K562 (cell line): ENCODE measurements at regions not wholly inside any gene's neighbourhood (a gene's known extent, or its start where the extent isn't known, plus 50 kb on each side); places are given as distances from the start of the nearest gene placed in this dataset.

ENCODE experiments used
- ATAC-seq: fragments of 200-7000 bp; cut with Tn5 transposase; 3 replicates; pipeline ENCODE4 v1.9.1; 2020; ENCODE audit warnings: moderate library complexity
- BruUV-seq: library from RNA; stranded (reverse); fragments of 400-500 nt; replicated peaks from 2 replicates; lab custom pipeline; 2021; lab: Mats Ljungman, UMichigan
- CTCF ChIA-PET: fragments of 300-600 bp; formaldehyde crosslinking; extraction: SDS; loops from one replicate; lab custom pipeline; 2021; ENCODE audit warnings: low intra/inter-chr PET ratio; lab: Yijun Ruan, JAX
- POLR2A ChIA-PET: fragments of 300-600, 350-650 bp; sonication (Branson Sonifier 250); formaldehyde crosslinking; extraction: SDS; loops from one replicate; lab custom pipeline; 2021; ENCODE audit warnings: antibody characterized with exemption, inconsistent platforms; lab: Yijun Ruan, JAX
- DNase-seq, 4 experiments: peaks; one replicate each; pipeline versions ENCODE4 v3.0.0 to v3.0.0-alpha.2; 2011 to 2018; ENCODE audit warnings: low spot score in 3 of 4, mixed read lengths in 3 of 4; ENCODE audit errors: extremely low read depth in 1 of 4
- FAIRE-seq: peaks from 2 replicates; lab custom pipeline; 2011; peaks lifted over from hg19 to GRCh38; lab: Jason Lieb, UNC
- H2AFZ ChIP-seq: 2 replicates; pipeline ENCODE4 v1.6.0; 2011; ENCODE audit warnings: low read depth, low read length, control low read depth, inconsistent platforms
- H3K27ac ChIP-seq: fragments of 200-600 bp; 3 replicates; pipeline ENCODE4 v1.8.0; 2011; ENCODE audit warnings: low read depth, mild to moderate bottlenecking, control low read depth, inconsistent platforms, low read length, moderate library complexity, mixed read lengths; ENCODE audit errors: extremely low read depth
- H3K27me3 ChIP-seq, 2 experiments: fragments of 300-600 bp in 1 of 2; 2 replicates in 1 of 2; 3 replicates in 1 of 2; pipeline versions ENCODE4 v1.6.0 to v1.8.0; 2011; ENCODE audit warnings: inconsistent platforms in 2 of 2, low read length in 2 of 2, mild to moderate bottlenecking in 1 of 2, mixed read lengths in 1 of 2, moderate library complexity in 1 of 2; ENCODE audit not compliant: control insufficient read depth in 2 of 2, insufficient read depth in 2 of 2
- H3K36me3 ChIP-seq: fragments of 300-600 bp; 3 replicates; pipeline ENCODE4 v1.8.0; 2011; ENCODE audit warnings: mild to moderate bottlenecking, low read length, inconsistent platforms; ENCODE audit not compliant: control insufficient read depth, insufficient read depth
- H3K4me1 ChIP-seq, 2 experiments: fragments of 200-600 bp in 1 of 2; replicated peaks in 1 of 2; 2 replicates in 1 of 2; 3 replicates in 1 of 2; pipeline versions ENCODE4 v1.5.1 to v1.8.0; 2011; ENCODE audit warnings: inconsistent platforms in 2 of 2, low read length in 2 of 2, mild to moderate bottlenecking in 1 of 2, mixed read lengths in 1 of 2, moderate library complexity in 1 of 2; ENCODE audit not compliant: control insufficient read depth in 2 of 2, insufficient read depth in 2 of 2
- H3K4me2 ChIP-seq: 2 replicates; pipeline ENCODE4 v1.6.1; 2011; ENCODE audit warnings: low read length, control low read depth, inconsistent platforms, mixed read lengths; ENCODE audit not compliant: insufficient read depth
- H3K4me3 ChIP-seq: fragments of 200-600 bp; sonication (generic), shearing (Covaris generic); 2 replicates; pipeline ENCODE4 v1.5.1; 2016; ENCODE audit warnings: control low read depth, inconsistent platforms
- H3K79me2 ChIP-seq: fragments of 200-600 bp; 3 replicates; pipeline ENCODE4 v1.8.0; 2011; ENCODE audit warnings: low read length, inconsistent platforms; ENCODE audit not compliant: control insufficient read depth, insufficient read depth
- H3K9ac ChIP-seq, 2 experiments: 2 replicates each; pipeline versions ENCODE4 v1.6.0 to v1.6.1; 2011; ENCODE audit warnings: low read depth in 2 of 2, low read length in 2 of 2, control low read depth in 1 of 2, inconsistent platforms in 1 of 2, mild to moderate bottlenecking in 1 of 2, mixed read lengths in 1 of 2; ENCODE audit not compliant: insufficient read depth in 1 of 2
- H3K9me1 ChIP-seq: one replicate; pipeline ENCODE4 v1.6.0; 2011; ENCODE audit warnings: inconsistent platforms, mild to moderate bottlenecking, low read length, moderate library complexity; ENCODE audit not compliant: control insufficient read depth, insufficient read depth
- H3K9me3 ChIP-seq: replicated peaks from 2 replicates; pipeline ENCODE4 v1.5.1; 2011; ENCODE audit warnings: low read depth, low read length, inconsistent platforms; ENCODE audit not compliant: control insufficient read depth, insufficient read depth
- H4K20me1 ChIP-seq: replicated peaks from 2 replicates; pipeline ENCODE4 v1.6.1; 2011; ENCODE audit warnings: low read length, inconsistent platforms, mixed read lengths; ENCODE audit not compliant: control insufficient read depth, insufficient read depth
- ILK ChIP-seq: fragments of 450-650 bp; IDR thresholded peaks from 2 replicates; pipeline ENCODE4 v1.6.1; 2016; ENCODE audit warnings: missing genetic modification characterization, low read depth, mild to moderate bottlenecking, missing compliant biosample characterization, moderate library complexity, borderline replicate concordance
- KLF10 ChIP-seq: fragments of 250-450 bp; sonication (Bioruptor Pico); IDR thresholded peaks from 2 replicates; pipeline ENCODE4 v1.6.1; 2021; ENCODE audit warnings: matching md5 sums
- MYBL2 ChIP-seq, 2 experiments: fragments of 450-650 bp in 1 of 2; sonication (generic) in 1 of 2; formaldehyde crosslinking in 1 of 2; IDR thresholded peaks; 2 replicates each; pipeline versions ENCODE4 v1.6.1 to v1.8.1; 2017 to 2022; ENCODE audit warnings: borderline replicate concordance in 1 of 2, inconsistent platforms in 1 of 2, low read depth in 1 of 2, mild to moderate bottlenecking in 1 of 2, missing genetic modification reagents in 1 of 2, moderate library complexity in 1 of 2
- NFATC3 ChIP-seq: fragments of 450-650 bp; IDR thresholded peaks from 2 replicates; pipeline ENCODE4 v1.6.1; 2017; ENCODE audit warnings: mild to moderate bottlenecking
- OTX1 ChIP-seq: fragments of 450-650 bp; formaldehyde crosslinking; IDR thresholded peaks from 2 replicates; pipeline ENCODE4 v1.4.0; 2022; ENCODE audit warnings: mild to moderate bottlenecking
- POLR2AphosphoS5 ChIP-seq: IDR thresholded peaks from 2 replicates; pipeline ENCODE4 v1.6.1; 2011; ENCODE audit warnings: mild to moderate bottlenecking, low read depth, low read length, moderate library complexity; ENCODE audit not compliant: control insufficient read depth, insufficient read depth
- PTRF ChIP-seq: fragments of 450-650 bp; IDR thresholded peaks from 2 replicates; pipeline ENCODE4 v1.6.1; 2016; ENCODE audit warnings: mild to moderate bottlenecking, missing genetic modification characterization, missing compliant biosample characterization
- PTTG1 ChIP-seq: fragments of 450-650 bp; IDR thresholded peaks from 2 replicates; pipeline ENCODE4 v1.6.1; 2016; ENCODE audit warnings: low read depth, mild to moderate bottlenecking, missing genetic modification characterization, missing compliant biosample characterization
- RAD51 ChIP-seq: fragments of 450-650 bp; IDR thresholded peaks from 2 replicates; pipeline ENCODE4 v1.7.1; 2016; ENCODE audit warnings: low read depth, mild to moderate bottlenecking, borderline replicate concordance
- SIN3A ChIP-seq, 2 experiments: fragments of 150-350 bp in 1 of 2; IDR thresholded peaks; 2 replicates each; pipeline ENCODE4 v1.6.1; 2011 to 2016; ENCODE audit warnings: borderline replicate concordance in 2 of 2, low read depth in 2 of 2, low read length in 2 of 2, mild to moderate bottlenecking in 2 of 2, moderate library complexity in 2 of 2; ENCODE audit not compliant: control insufficient read depth in 1 of 2
- SNRNP70 ChIP-seq: fragments of 200-400 bp; formaldehyde crosslinking; optimal IDR thresholded peaks from 2 replicates; pipeline ENCODE3; 2017; ENCODE audit warnings: low read depth, low read length
- TEAD4 ChIP-seq, 2 experiments: sonication (generic) in 1 of 2; formaldehyde crosslinking in 1 of 2; IDR thresholded peaks; 2 replicates each; pipeline versions ENCODE4 v1.6.1 to v1.8.0; 2012 to 2022; ENCODE audit warnings: borderline replicate concordance in 1 of 2, inconsistent platforms in 1 of 2, low read length in 1 of 2, mild to moderate bottlenecking in 1 of 2, missing genetic modification reagents in 1 of 2
- WGBS: fragments of 100-300 bp; shearing (Covaris generic); methylation state at CpG from one replicate; pipeline ENCODE4 v1.1.6; 2016; ENCODE audit warnings: low coverage, mixed read lengths; ENCODE audit not compliant: insufficient coverage; ENCODE audit errors: missing lambda C conversion rate; 5-methylcytosine and 5-hydroxymethylcytosine counted together
- in situ Hi-C: fragments of 300-500 bp; cut with MboI; formaldehyde crosslinking; loops from 4 replicates; pipeline ENCODE4 v1.15.0; 2018; ENCODE audit warnings: inconsistent platforms, mixed read lengths
- intact Hi-C: fragments of 100-400 bp; cut with micrococcal nuclease; formaldehyde crosslinking; loops from 2 replicates; pipeline ENCODE4 v1.14.2; 2022
- TF ChIP-seq, protein P1 (sequence below): sonication (generic); formaldehyde crosslinking; IDR thresholded peaks from 2 replicates; pipeline ENCODE4 v1.8.0; 2022; ENCODE audit warnings: missing genetic modification reagents, mild to moderate bottlenecking, borderline replicate concordance
- TF ChIP-seq, protein P2 (sequence below), 2 experiments: IDR thresholded peaks; 2 replicates each; pipeline ENCODE4 v1.6.1; 2012; ENCODE audit warnings: improper control_type of control experiment in 2 of 2, low read depth in 2 of 2, low read length in 2 of 2, borderline replicate concordance in 1 of 2
- TF ChIP-seq, protein P3 (sequence below): fragments of 250-450 bp; sonication (Bioruptor Pico); IDR thresholded peaks from 2 replicates; pipeline ENCODE4 v1.8.0; 2021; ENCODE audit warnings: moderate library complexity, mild to moderate bottlenecking, inconsistent platforms

DNA sequence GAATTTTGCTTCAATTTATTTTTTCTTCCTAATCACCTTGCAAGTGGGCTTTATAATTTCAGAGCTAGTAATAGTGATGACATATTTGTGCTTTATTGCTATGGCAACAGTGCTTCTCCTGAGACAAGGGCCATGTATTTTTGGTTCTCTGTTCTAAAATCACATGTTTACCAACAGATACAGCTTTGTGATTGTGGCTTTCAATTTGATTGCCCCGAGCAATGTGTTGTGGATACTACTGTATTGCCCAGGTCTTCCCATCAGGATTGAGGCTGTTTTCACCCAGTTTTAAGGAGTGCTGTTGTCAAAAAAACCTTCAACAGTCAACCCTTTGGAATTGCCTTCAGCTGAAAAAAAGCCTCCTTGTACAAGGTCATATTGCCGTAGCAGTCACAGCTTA is 841.4 kb upstream of the VRK2 start:
- in situ Hi-C loops (no loop called here), intact Hi-C loops (no loop called here)
- POLR2A ChIA-PET, result interaction anchor here (0.6 kb wide), 1 partner anchor 40 kb away, joined by 3 read pairs; no protein-coding TSS in a partner anchor
- H3K36me3 ChIP-seq, result no peaks in the 10 kb centered on the region
- CTCF ChIA-PET, result no interaction called here
- no peak overlapping the region for H3K9ac ChIP-seq
- no peaks in the 10 kb centered on the region for H3K9me1 ChIP-seq
- no peak overlapping the region for H3K27ac ChIP-seq
- 7% methylated on average over 2 of the region's 2 CpGs for WGBS
- no peaks in the 10 kb centered on the region for H3K79me2 ChIP-seq
- ATAC-seq (no peak), DNase-seq (no peak), FAIRE-seq (no peak)
- no peaks in the 10 kb centered on the region for H4K20me1 ChIP-seq
- no peak overlapping the region for H2AFZ ChIP-seq
- H3K4me1 ChIP-seq, result no peaks in the 10 kb centered on the region
- H3K9me3 ChIP-seq, result no peaks in the 10 kb centered on the region
- H3K4me3 ChIP-seq, result no peak overlapping the region
- no peaks in the 10 kb centered on the region for H3K27me3 ChIP-seq
- BruUV-seq, result no TSS peak
- H3K4me2 ChIP-seq, result no peak overlapping the region
- TF ChIP-seq TEAD4 (IDR thresholded peaks at IDR 0.05; ENCODE audit: low read length), result no peak
- TF ChIP-seq TEAD4 (CRISPR knock-in tag; IDR thresholded peaks at IDR 0.05; ENCODE audit: borderline replicate concordance), result no peak
- TF ChIP-seq OTX1 (CRISPR knock-in tag), result no peak
- TF ChIP-seq SNRNP70, result no peak
- no peak for TF ChIP-seq POLR2AphosphoS5
- no peak for TF ChIP-seq NFATC3
- TF ChIP-seq, protein P1, sequence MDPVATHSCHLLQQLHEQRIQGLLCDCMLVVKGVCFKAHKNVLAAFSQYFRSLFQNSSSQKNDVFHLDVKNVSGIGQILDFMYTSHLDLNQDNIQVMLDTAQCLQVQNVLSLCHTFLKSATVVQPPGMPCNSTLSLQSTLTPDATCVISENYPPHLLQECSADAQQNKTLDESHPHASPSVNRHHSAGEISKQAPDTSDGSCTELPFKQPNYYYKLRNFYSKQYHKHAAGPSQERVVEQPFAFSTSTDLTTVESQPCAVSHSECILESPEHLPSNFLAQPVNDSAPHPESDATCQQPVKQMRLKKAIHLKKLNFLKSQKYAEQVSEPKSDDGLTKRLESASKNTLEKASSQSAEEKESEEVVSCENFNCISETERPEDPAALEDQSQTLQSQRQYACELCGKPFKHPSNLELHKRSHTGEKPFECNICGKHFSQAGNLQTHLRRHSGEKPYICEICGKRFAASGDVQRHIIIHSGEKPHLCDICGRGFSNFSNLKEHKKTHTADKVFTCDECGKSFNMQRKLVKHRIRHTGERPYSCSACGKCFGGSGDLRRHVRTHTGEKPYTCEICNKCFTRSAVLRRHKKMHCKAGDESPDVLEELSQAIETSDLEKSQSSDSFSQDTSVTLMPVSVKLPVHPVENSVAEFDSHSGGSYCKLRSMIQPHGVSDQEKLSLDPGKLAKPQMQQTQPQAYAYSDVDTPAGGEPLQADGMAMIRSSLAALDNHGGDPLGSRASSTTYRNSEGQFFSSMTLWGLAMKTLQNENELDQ (CRISPR knock-in tag), result no peak
- no peak for TF ChIP-seq KLF10 (CRISPR knock-in tag)
- no peak for TF ChIP-seq MYBL2 (IDR thresholded peaks at IDR 0.05; ENCODE audit: low read depth)
- TF ChIP-seq MYBL2 (CRISPR knock-in tag; IDR thresholded peaks at IDR 0.05; ENCODE audit: borderline replicate concordance), result no peak
- TF ChIP-seq, protein P2, sequence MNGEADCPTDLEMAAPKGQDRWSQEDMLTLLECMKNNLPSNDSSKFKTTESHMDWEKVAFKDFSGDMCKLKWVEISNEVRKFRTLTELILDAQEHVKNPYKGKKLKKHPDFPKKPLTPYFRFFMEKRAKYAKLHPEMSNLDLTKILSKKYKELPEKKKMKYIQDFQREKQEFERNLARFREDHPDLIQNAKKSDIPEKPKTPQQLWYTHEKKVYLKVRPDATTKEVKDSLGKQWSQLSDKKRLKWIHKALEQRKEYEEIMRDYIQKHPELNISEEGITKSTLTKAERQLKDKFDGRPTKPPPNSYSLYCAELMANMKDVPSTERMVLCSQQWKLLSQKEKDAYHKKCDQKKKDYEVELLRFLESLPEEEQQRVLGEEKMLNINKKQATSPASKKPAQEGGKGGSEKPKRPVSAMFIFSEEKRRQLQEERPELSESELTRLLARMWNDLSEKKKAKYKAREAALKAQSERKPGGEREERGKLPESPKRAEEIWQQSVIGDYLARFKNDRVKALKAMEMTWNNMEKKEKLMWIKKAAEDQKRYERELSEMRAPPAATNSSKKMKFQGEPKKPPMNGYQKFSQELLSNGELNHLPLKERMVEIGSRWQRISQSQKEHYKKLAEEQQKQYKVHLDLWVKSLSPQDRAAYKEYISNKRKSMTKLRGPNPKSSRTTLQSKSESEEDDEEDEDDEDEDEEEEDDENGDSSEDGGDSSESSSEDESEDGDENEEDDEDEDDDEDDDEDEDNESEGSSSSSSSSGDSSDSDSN (IDR thresholded peaks at IDR 0.05; ENCODE audit: borderline replicate concordance in 1 of 2, low read depth in 2 of 2, low read length in 2 of 2), result no peak
- TF ChIP-seq RAD51, result no peak
- no peak for TF ChIP-seq ILK
- TF ChIP-seq, protein P3, sequence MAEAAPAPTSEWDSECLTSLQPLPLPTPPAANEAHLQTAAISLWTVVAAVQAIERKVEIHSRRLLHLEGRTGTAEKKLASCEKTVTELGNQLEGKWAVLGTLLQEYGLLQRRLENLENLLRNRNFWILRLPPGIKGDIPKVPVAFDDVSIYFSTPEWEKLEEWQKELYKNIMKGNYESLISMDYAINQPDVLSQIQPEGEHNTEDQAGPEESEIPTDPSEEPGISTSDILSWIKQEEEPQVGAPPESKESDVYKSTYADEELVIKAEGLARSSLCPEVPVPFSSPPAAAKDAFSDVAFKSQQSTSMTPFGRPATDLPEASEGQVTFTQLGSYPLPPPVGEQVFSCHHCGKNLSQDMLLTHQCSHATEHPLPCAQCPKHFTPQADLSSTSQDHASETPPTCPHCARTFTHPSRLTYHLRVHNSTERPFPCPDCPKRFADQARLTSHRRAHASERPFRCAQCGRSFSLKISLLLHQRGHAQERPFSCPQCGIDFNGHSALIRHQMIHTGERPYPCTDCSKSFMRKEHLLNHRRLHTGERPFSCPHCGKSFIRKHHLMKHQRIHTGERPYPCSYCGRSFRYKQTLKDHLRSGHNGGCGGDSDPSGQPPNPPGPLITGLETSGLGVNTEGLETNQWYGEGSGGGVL (CRISPR knock-in tag), result no peak
- TF ChIP-seq PTTG1 (tag), result no peak
- no peak for TF ChIP-seq PTRF (tag)
- TF ChIP-seq SIN3A (IDR thresholded peaks at IDR 0.05; ENCODE audit: borderline replicate concordance in 2 of 2, control insufficient read depth in 1 of 2, low read depth in 2 of 2, low read length in 2 of 2), result no peak
